ENCODE measurements at regions not wholly inside any gene's neighbourhood (a gene's known extent, or its start where the extent isn't known, plus 50 kb on each side); places are given as distances from the start of the nearest gene placed in this dataset.

- TF ChIP-seq POLR2A (IDR thresholded peaks at IDR 0.05): no peak
- no peak for TF ChIP-seq CTCF (IDR thresholded peaks at IDR 0.05)
These were observed 2197.0 kb upstream of the RAG2 start for GRCh38 chr11:38795027-38795426.

All from uterus (tissue), 2 donors.